ENCODE measurements at regions not wholly inside any gene's neighbourhood (a gene's known extent, or its start where the extent isn't known, plus 50 kb on each side); places are given as distances from the start of the nearest gene placed in this dataset.

DNA sequence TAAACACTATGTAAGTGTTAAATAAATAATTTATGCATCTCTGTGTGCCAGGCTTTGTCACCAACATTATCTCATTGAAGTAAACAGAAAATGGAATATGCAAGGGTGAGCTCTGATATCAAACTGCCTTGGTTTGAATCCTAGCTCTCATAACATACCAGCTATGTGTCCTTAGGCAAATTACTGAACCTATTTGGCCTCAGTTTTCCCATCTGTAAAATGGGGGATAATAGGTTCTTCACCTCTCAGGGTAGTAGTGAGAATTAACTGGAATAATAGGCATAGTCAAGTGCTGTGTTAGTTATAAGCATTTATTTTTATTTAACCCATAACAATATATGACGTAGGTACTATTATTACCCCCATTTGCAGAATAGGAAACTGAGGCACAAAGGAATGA, 190.8 kb upstream of the SRRM4 start:
- Histone ChIP-seq H2AFZ (ENCODE audit: low read depth, low read length) (no peak overlapping the region), H3K4me3 (ENCODE audit: low read length) (no peak overlapping the region), H3K9me2 (ENCODE audit: insufficient read depth, low read length) (no peaks in the 10 kb centered on the region), H3K36me3 (ENCODE audit: insufficient read depth, low read length) (no peaks in the 10 kb centered on the region), H3K79me2 (replicated peaks; ENCODE audit: insufficient read depth, low read length) (no peaks in the 10 kb centered on the region), H4K20me1 (ENCODE audit: insufficient read depth) (no peaks in the 10 kb centered on the region), H3F3A (ENCODE audit: insufficient read depth, low read length, poor library complexity, severe bottlenecking) (no peaks in the 10 kb centered on the region), H3K9me3 (ENCODE audit: low read length) (no peaks in the 10 kb centered on the region), H3K27ac (ENCODE audit: low read length) (no peak overlapping the region), H3K27me3 (ENCODE audit: insufficient read depth, low read depth, low read length) (no peaks in the 10 kb centered on the region), H3K4me2 (ENCODE audit: low read length) (no peak overlapping the region), H3K9ac (ENCODE audit: low read length) (no peak overlapping the region)
- TF ChIP-seq POLR2AphosphoS5 (IDR thresholded peaks at IDR 0.05), result no peak
- TF ChIP-seq RAD21 (conservative IDR thresholded peaks at IDR 0.05), result no peak
- TF ChIP-seq, protein P1, sequence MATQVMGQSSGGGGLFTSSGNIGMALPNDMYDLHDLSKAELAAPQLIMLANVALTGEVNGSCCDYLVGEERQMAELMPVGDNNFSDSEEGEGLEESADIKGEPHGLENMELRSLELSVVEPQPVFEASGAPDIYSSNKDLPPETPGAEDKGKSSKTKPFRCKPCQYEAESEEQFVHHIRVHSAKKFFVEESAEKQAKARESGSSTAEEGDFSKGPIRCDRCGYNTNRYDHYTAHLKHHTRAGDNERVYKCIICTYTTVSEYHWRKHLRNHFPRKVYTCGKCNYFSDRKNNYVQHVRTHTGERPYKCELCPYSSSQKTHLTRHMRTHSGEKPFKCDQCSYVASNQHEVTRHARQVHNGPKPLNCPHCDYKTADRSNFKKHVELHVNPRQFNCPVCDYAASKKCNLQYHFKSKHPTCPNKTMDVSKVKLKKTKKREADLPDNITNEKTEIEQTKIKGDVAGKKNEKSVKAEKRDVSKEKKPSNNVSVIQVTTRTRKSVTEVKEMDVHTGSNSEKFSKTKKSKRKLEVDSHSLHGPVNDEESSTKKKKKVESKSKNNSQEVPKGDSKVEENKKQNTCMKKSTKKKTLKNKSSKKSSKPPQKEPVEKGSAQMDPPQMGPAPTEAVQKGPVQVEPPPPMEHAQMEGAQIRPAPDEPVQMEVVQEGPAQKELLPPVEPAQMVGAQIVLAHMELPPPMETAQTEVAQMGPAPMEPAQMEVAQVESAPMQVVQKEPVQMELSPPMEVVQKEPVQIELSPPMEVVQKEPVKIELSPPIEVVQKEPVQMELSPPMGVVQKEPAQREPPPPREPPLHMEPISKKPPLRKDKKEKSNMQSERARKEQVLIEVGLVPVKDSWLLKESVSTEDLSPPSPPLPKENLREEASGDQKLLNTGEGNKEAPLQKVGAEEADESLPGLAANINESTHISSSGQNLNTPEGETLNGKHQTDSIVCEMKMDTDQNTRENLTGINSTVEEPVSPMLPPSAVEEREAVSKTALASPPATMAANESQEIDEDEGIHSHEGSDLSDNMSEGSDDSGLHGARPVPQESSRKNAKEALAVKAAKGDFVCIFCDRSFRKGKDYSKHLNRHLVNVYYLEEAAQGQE (IDR thresholded peaks at IDR 0.05; ENCODE audit: borderline replicate concordance), result no peak
- TF ChIP-seq EP300 (conservative IDR thresholded peaks at IDR 0.05; ENCODE audit: poor library complexity, severe bottlenecking), result no peak

DNA sequence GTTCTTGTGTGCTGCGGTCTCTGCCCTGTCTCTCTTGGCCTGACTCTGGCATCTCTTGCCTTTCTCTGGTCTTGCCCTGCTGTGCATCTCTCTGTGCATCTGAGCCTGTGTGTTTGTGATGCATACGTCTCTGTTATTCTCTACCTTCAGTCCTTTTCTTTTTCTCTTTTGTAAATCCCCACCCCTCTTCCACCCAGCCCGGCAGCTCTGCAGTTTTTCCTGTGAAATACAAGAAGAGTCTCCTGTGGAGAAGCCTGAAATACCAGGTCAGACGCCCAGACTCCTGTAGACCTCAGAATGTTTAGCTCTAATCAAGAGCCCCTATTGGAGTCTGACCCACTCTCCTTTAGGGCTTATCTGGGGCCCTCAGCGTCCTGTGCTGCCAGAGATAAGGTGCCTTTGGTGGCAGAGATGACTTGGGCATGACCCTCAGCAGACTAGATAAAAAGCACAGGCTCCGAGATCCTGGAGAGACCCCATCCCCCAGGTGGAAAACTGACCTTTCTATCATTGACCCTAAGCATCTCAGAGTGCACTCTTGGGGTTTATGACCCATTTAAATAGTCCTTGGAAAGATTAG, 167.5 kb upstream of the SRRM4 start:
- no peak for TF ChIP-seq TAF1 (IDR thresholded peaks at IDR 0.05; ENCODE audit: low read depth)
- no peak for TF ChIP-seq RAD21 (conservative IDR thresholded peaks at IDR 0.05)
- no peak for TF ChIP-seq EP300 (conservative IDR thresholded peaks at IDR 0.05; ENCODE audit: poor library complexity, severe bottlenecking)
- no peak for TF ChIP-seq EZH2 (IDR thresholded peaks at IDR 0.05; ENCODE audit: borderline replicate concordance, insufficient read depth, low read length, poor library complexity, severe bottlenecking)
- no peak for TF ChIP-seq POLR2AphosphoS5 (IDR thresholded peaks at IDR 0.05)
- TF ChIP-seq, protein P1 (IDR thresholded peaks at IDR 0.05; ENCODE audit: borderline replicate concordance), result no peak
- no peak for TF ChIP-seq MXI1 (conservative IDR thresholded peaks at IDR 0.05; ENCODE audit: poor library complexity, severe bottlenecking)
- TF ChIP-seq, protein P2, sequence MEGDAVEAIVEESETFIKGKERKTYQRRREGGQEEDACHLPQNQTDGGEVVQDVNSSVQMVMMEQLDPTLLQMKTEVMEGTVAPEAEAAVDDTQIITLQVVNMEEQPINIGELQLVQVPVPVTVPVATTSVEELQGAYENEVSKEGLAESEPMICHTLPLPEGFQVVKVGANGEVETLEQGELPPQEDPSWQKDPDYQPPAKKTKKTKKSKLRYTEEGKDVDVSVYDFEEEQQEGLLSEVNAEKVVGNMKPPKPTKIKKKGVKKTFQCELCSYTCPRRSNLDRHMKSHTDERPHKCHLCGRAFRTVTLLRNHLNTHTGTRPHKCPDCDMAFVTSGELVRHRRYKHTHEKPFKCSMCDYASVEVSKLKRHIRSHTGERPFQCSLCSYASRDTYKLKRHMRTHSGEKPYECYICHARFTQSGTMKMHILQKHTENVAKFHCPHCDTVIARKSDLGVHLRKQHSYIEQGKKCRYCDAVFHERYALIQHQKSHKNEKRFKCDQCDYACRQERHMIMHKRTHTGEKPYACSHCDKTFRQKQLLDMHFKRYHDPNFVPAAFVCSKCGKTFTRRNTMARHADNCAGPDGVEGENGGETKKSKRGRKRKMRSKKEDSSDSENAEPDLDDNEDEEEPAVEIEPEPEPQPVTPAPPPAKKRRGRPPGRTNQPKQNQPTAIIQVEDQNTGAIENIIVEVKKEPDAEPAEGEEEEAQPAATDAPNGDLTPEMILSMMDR (IDR thresholded peaks at IDR 0.05; ENCODE audit: poor library complexity, severe bottlenecking), result no peak
- TF ChIP-seq SMC3 (conservative IDR thresholded peaks at IDR 0.05; ENCODE audit: poor library complexity), result no peak
- no peaks in the 10 kb centered on the region for H4K20me1 ChIP-seq (ENCODE audit: insufficient read depth)
- H3K9me3 ChIP-seq (ENCODE audit: low read length), result no peaks in the 10 kb centered on the region
- no peak overlapping the region for H3K4me3 ChIP-seq (ENCODE audit: low read length)
- no peaks in the 10 kb centered on the region for H3K36me3 ChIP-seq (ENCODE audit: insufficient read depth, low read length)
- H3K79me2 ChIP-seq (replicated peaks; ENCODE audit: insufficient read depth, low read length), result no peaks in the 10 kb centered on the region
- H3F3A ChIP-seq (ENCODE audit: insufficient read depth, low read length, poor library complexity, severe bottlenecking), result no peaks in the 10 kb centered on the region
- no peak overlapping the region for H2AFZ ChIP-seq (ENCODE audit: low read depth, low read length)
- H3K9ac ChIP-seq (ENCODE audit: low read length), result no peak overlapping the region
- H3K4me2 ChIP-seq (ENCODE audit: low read length), result no peak overlapping the region
- H3K27me3 ChIP-seq (ENCODE audit: insufficient read depth, low read depth, low read length), result no peaks in the 10 kb centered on the region
- H3K27ac ChIP-seq (ENCODE audit: low read length), result no peak overlapping the region
- no peaks in the 10 kb centered on the region for H3K9me2 ChIP-seq (ENCODE audit: insufficient read depth, low read length)
